OCI-LY3 (cell line): ENCODE measurements at regions not wholly inside any gene's neighbourhood (a gene's known extent, or its start where the extent isn't known, plus 50 kb on each side); places are given as distances from the start of the nearest gene placed in this dataset.

Source experiments
- EZH2phosphoT487 ChIP-seq: fragments of 200-600 bp; shearing (Covaris generic); IDR thresholded peaks from 2 replicates; pipeline ENCODE4 v1.6.1; 2018; ENCODE audit warnings: antibody characterized with exemption, mixed run types, low read depth
- TF ChIP-seq, protein P1 (sequence below): fragments of 200-600, 300-600 bp; sonication (generic); IDR thresholded peaks from 2 replicates; pipeline ENCODE4 v1.5.1; 2014; ENCODE audit warnings: antibody characterized with exemption, low read length, low read depth

DNA sequence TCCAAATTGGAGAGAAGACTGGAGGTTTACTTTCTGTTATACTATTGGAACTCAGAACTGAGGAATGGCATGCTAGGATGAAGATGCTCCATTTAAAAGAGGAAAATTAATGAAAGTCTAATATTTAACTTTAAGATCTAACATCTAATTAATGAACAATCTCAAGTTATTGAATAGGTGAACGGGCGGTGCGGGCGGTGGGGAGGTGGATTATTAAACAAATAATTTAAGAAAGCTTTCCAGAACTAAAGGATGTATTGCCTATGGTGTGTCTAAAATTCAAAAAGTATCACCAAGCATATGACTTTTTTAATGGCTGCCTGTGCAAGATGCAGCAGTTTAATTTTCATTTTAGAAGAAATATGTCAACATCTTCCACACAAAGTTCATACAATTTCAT is 1747.1 kb upstream of the SEL1L start:
- TF ChIP-seq, protein P1, sequence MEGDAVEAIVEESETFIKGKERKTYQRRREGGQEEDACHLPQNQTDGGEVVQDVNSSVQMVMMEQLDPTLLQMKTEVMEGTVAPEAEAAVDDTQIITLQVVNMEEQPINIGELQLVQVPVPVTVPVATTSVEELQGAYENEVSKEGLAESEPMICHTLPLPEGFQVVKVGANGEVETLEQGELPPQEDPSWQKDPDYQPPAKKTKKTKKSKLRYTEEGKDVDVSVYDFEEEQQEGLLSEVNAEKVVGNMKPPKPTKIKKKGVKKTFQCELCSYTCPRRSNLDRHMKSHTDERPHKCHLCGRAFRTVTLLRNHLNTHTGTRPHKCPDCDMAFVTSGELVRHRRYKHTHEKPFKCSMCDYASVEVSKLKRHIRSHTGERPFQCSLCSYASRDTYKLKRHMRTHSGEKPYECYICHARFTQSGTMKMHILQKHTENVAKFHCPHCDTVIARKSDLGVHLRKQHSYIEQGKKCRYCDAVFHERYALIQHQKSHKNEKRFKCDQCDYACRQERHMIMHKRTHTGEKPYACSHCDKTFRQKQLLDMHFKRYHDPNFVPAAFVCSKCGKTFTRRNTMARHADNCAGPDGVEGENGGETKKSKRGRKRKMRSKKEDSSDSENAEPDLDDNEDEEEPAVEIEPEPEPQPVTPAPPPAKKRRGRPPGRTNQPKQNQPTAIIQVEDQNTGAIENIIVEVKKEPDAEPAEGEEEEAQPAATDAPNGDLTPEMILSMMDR = no peak
- no peak for TF ChIP-seq EZH2phosphoT487
